Gastrocnemius medialis (tissue), 4 donors: ENCODE measurements at regions not wholly inside any gene's neighbourhood (a gene's known extent, or its start where the extent isn't known, plus 50 kb on each side); places are given as distances from the start of the nearest gene placed in this dataset.

Experiments
- ATAC-seq, 2 donors: fragments of 150-250 bp; one replicate each; pipeline ENCODE4 v1.9.1; 2016
- DNase-seq, 2 donors: peaks; one replicate each; pipeline ENCODE4 v3.0.0-alpha.2; 2019
- H3K27ac ChIP-seq, 4 donors: fragments of 200-600 bp; sonication (generic); 1 replicate in 1 of 4; 2 replicates in 3 of 4; pipeline ENCODE4 v1.5.1; 2016 to 2018; ENCODE audit warnings: mild to moderate bottlenecking in 2 of 4, moderate library complexity in 1 of 4
- H3K27me3 ChIP-seq, 3 donors: fragments of 200-600 bp; sonication (generic) in 2 of 3; 1 replicate in 1 of 3; 2 replicates in 2 of 3; pipeline versions ENCODE4 v1.5.1 to v1.6.0; 2016 to 2019; ENCODE audit warnings: mild to moderate bottlenecking in 1 of 3, moderate library complexity in 1 of 3
- H3K36me3 ChIP-seq, 2 donors: fragments of 200-600 bp; sonication (generic) in 1 of 2; one replicate each; pipeline ENCODE4 v1.5.1; 2017 to 2018
- H3K4me1 ChIP-seq, 2 donors: fragments of 200-600 bp; sonication (generic) in 1 of 2; one replicate each; pipeline ENCODE4 v1.5.1; 2016 to 2017; ENCODE audit warnings: mild to moderate bottlenecking in 2 of 2
- H3K4me3 ChIP-seq, 4 donors: fragments of 200-600 bp; sonication (generic) in 3 of 4; 1 replicate in 1 of 4; 2 replicates in 3 of 4; pipeline ENCODE4 v1.5.1; 2016 to 2019; ENCODE audit warnings: mild to moderate bottlenecking in 2 of 4
- H3K9me3 ChIP-seq, 3 donors: fragments of 200-600 bp; sonication (generic) in 2 of 3; 1 replicate in 1 of 3; 2 replicates in 2 of 3; pipeline ENCODE4 v1.5.1; 2016 to 2019
- CTCF ChIP-seq, 5 experiments: fragments of 450-650 bp in 3 of 5; fragments of 200-600 bp in 2 of 5; sonication (generic) in 2 of 5; IDR thresholded peaks in 4 of 5; conservative IDR thresholded peaks in 1 of 5; 1 replicate in 4 of 5; 2 replicates in 1 of 5; pipeline ENCODE4 v1.5.1; 2016 to 2019; ENCODE audit warnings: antibody characterized with exemption in 5 of 5, mild to moderate bottlenecking in 3 of 5, moderate library complexity in 3 of 5
- POLR2A ChIP-seq, 2 donors: fragments of 450-650 bp; IDR thresholded peaks; one replicate each; pipeline ENCODE4 v1.6.1; 2017; ENCODE audit warnings: antibody characterized with exemption in 2 of 2, mild to moderate bottlenecking in 2 of 2, moderate library complexity in 2 of 2
- in situ Hi-C, 4 donors: fragments of 200-750 bp; cut with MboI; loops; one replicate each; pipeline versions ENCODE4 v1.15.0 to v1.8.0; 2017; ENCODE audit warnings: low sequenced_read_pairs in 4 of 4
- intact Hi-C: fragments of 100-400 bp; cut with DNase I; formaldehyde crosslinking; loops from one replicate; pipeline ENCODE4 v1.15.1; 2023; ENCODE audit warnings: low total_unique reads

GRCh38 chr6:12385316-12385715, 95.2 kb downstream of the EDN1 start:
- Histone ChIP-seq H3K4me1 (no peaks in the 10 kb centered on the region), H3K36me3 (no peaks in the 10 kb centered on the region), H3K27me3 (no peaks in the 10 kb centered on the region), H3K4me3 (no peak overlapping the region), H3K27ac (no peak overlapping the region), H3K9me3 (no peaks in the 10 kb centered on the region)
- in situ Hi-C loops (no loop called here), intact Hi-C loops (no loop called here)
- TF ChIP-seq POLR2A (IDR thresholded peaks at IDR 0.05) (no peak), CTCF (IDR thresholded peaks at IDR 0.05 in 4 of 5, conservative IDR thresholded peaks at IDR 0.05 in 1 of 5) (no peak)
- DNase-seq, result no peak
- ATAC-seq, result no peak

- no peak overlapping the region for H3K4me3 ChIP-seq
- no peak for TF ChIP-seq CTCF (IDR thresholded peaks at IDR 0.05 in 4 of 5, conservative IDR thresholded peaks at IDR 0.05 in 1 of 5)
- H3K27me3 ChIP-seq, result no peaks in the 10 kb centered on the region
- ATAC-seq (no peak), DNase-seq (no peak)
- H3K36me3 ChIP-seq, result no peaks in the 10 kb centered on the region
- intact Hi-C loops (no loop called here), in situ Hi-C loops (no loop called here)
- H3K27ac ChIP-seq, result no peak overlapping the region
- no peaks in the 10 kb centered on the region for H3K4me1 ChIP-seq
- no peaks in the 10 kb centered on the region for H3K9me3 ChIP-seq
These were observed 96.7 kb downstream of the EDN1 start for GRCh38 chr6:12386816-12387215.

- TF ChIP-seq POLR2A (IDR thresholded peaks at IDR 0.05) (no peak), CTCF (IDR thresholded peaks at IDR 0.05 in 4 of 5, conservative IDR thresholded peaks at IDR 0.05 in 1 of 5) (no peak)
- ATAC-seq (no peak), DNase-seq (no peak)
- no peaks in the 10 kb centered on the region for H3K9me3 ChIP-seq
- intact Hi-C loops, result loop anchor here (5.0 kb wide), 1 partner anchor 464 kb away; no protein-coding TSS in a partner anchor
- no peaks in the 10 kb centered on the region for H3K36me3 ChIP-seq
- H3K4me1 ChIP-seq, result no peaks in the 10 kb centered on the region
- no peak overlapping the region for H3K27ac ChIP-seq
- no peak overlapping the region for H3K4me3 ChIP-seq
- in situ Hi-C loops, result no loop called here
- H3K27me3 ChIP-seq, result no peaks in the 10 kb centered on the region
These were observed 101.3 kb downstream of the EDN1 start for GRCh38 chr6:12391472-12391871.

DNA sequence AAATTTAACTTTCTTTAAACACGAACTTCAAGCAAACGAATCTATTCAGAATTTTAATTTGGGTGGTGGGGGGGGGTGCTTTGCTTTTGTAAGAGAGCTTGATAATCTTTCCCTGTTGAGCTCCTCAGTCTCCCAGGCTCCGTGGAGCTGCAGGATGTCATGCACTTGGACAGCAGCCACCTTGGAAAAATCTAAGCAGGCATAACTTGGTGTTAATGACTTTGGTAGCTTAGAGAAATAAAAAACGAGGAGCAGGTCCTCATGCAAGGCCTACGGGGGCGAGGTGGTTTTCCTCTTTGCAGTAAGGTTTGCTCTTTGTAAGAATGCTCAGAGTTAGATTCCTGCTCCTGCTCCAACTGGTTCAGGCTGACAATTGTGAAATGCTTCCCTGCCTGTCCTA, 102.3 kb downstream of the EDN1 start:
- Histone ChIP-seq H3K9me3 (no peaks in the 10 kb centered on the region), H3K27ac (no peak overlapping the region), H3K27me3 (no peaks in the 10 kb centered on the region), H3K36me3 (no peaks in the 10 kb centered on the region), H3K4me3 (no peak overlapping the region), H3K4me1 (no peaks in the 10 kb centered on the region)
- intact Hi-C loops (loop anchor here (5.0 kb wide), 1 partner anchor 465 kb away; no protein-coding TSS in a partner anchor), in situ Hi-C loops (no loop called here)
- DNase-seq (no peak), ATAC-seq (no peak)
- TF ChIP-seq POLR2A (IDR thresholded peaks at IDR 0.05) (no peak), CTCF (IDR thresholded peaks at IDR 0.05 in 4 of 5, conservative IDR thresholded peaks at IDR 0.05 in 1 of 5) (no peak)

DNA sequence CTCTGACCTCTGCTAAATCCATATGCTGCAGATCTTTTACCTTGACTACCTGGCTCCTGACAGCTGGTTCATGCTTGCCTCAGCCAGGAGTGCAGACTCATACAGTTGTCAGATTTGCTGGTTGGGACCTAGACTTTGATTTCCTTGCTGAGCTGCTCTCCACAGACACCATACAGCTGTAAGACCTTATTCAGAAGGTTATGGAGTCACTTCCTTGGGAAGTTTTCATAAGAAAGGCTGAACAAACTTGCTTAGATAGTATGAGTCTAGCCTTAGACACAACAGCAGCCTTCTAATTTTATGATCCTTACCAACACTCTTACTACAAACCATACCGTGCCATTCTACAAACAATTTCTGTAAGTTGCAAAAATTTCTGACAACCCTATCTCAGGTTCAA, 102.9 kb downstream of the EDN1 start:
- H3K4me3 ChIP-seq, result no peak overlapping the region
- no peaks in the 10 kb centered on the region for H3K4me1 ChIP-seq
- H3K9me3 ChIP-seq, result no peaks in the 10 kb centered on the region
- in situ Hi-C loops, result no loop called here
- intact Hi-C loops, result loop anchor here (5.0 kb wide), 1 partner anchor 466 kb away; no protein-coding TSS in a partner anchor
- no peaks in the 10 kb centered on the region for H3K36me3 ChIP-seq
- no peak for DNase-seq
- no peak for TF ChIP-seq CTCF (IDR thresholded peaks at IDR 0.05 in 4 of 5, conservative IDR thresholded peaks at IDR 0.05 in 1 of 5)
- no peak for TF ChIP-seq POLR2A (IDR thresholded peaks at IDR 0.05)
- H3K27ac ChIP-seq, result no peak overlapping the region
- no peak for ATAC-seq
- no peaks in the 10 kb centered on the region for H3K27me3 ChIP-seq
